Central memory CD8-positive, alpha-beta T cell (primary cell): ENCODE measurements at regions not wholly inside any gene's neighbourhood (a gene's known extent, or its start where the extent isn't known, plus 50 kb on each side); places are given as distances from the start of the nearest gene placed in this dataset.
A peak's percentile ranks its signal among the peaks of the same experiment; 100 is the strongest.

ENCODE experiments used
- ATAC-seq: fragments of 150-1000 bp; cut with Tn5 transposase; replicated peaks from 2 replicates; pipeline ENCODE4 v1.10.0; 2022; ENCODE audit warnings: mild to moderate bottlenecking, moderate FRiP score, moderate number of reproducible peaks; ENCODE audit not compliant: poor library complexity, severe bottlenecking; ENCODE audit errors: extremely low read depth
- DNase-seq, 2 donors: peaks; one replicate each; pipeline ENCODE4 v3.0.0; 2021; ENCODE audit warnings: low spot score in 2 of 2
- H3K27ac Mint-ChIP-seq: one replicate; pipeline ENCODE4 v1.8.0; 2022; ENCODE audit warnings: low read depth, mild to moderate bottlenecking, moderate library complexity, mixed read lengths
- H3K27me3 Mint-ChIP-seq: one replicate; pipeline ENCODE4 v1.8.0; 2022; ENCODE audit warnings: mixed read lengths
- H3K36me3 Mint-ChIP-seq: one replicate; pipeline ENCODE4 v1.8.0; 2022; ENCODE audit warnings: mild to moderate bottlenecking, moderate library complexity, mixed read lengths; ENCODE audit not compliant: insufficient read depth
- H3K4me1 Mint-ChIP-seq: one replicate; pipeline ENCODE4 v1.8.0; 2022; ENCODE audit warnings: mixed read lengths
- H3K4me3 Mint-ChIP-seq: one replicate; pipeline ENCODE4 v1.8.0; 2022; ENCODE audit warnings: mild to moderate bottlenecking, moderate library complexity, mixed read lengths
- H3K9me3 Mint-ChIP-seq: one replicate; pipeline ENCODE4 v1.8.0; 2022; ENCODE audit warnings: mixed read lengths

GRCh38 chr21:41689289-41689583 lies 77.6 kb downstream of the RIPK4 start:
- Mint-ChIP-seq H3K4me3 (no peak overlapping the region), H3K27me3 (peaks cover 42% of the 10 kb centered on the region)
- no peak for ATAC-seq

GRCh38 chr21:41687633-41688032 lies 79.2 kb downstream of the RIPK4 start:
- no peaks in the 10 kb centered on the region for H3K36me3 Mint-ChIP-seq
- no peaks in the 10 kb centered on the region for H3K9me3 Mint-ChIP-seq
- peaks cover 53% of the 10 kb centered on the region for H3K27me3 Mint-ChIP-seq
- no peak overlapping the region for H3K27ac Mint-ChIP-seq
- DNase-seq, result no peak
- no peak overlapping the region for H3K4me3 Mint-ChIP-seq
- H3K4me1 Mint-ChIP-seq, result no peaks in the 10 kb centered on the region
- no peak for ATAC-seq

More at GRCh38 chr21:41689289-41689583, 77.6 kb downstream of the RIPK4 start:
- no peaks in the 10 kb centered on the region for H3K9me3 Mint-ChIP-seq
- peak overlapping the region; percentile 38 for H3K27ac Mint-ChIP-seq
- DNase-seq, result no peak
- no peaks in the 10 kb centered on the region for H3K36me3 Mint-ChIP-seq
- no peaks in the 10 kb centered on the region for H3K4me1 Mint-ChIP-seq

GRCh38 chr21:41686664-41687063 lies 80.2 kb downstream of the RIPK4 start:
- H3K9me3 Mint-ChIP-seq, result no peaks in the 10 kb centered on the region
- no peaks in the 10 kb centered on the region for H3K36me3 Mint-ChIP-seq
- H3K27ac Mint-ChIP-seq, result no peak overlapping the region
- H3K27me3 Mint-ChIP-seq, result peaks cover 53% of the 10 kb centered on the region
- ATAC-seq (no peak), DNase-seq (no peak)
- no peak overlapping the region for H3K4me3 Mint-ChIP-seq
- no peaks in the 10 kb centered on the region for H3K4me1 Mint-ChIP-seq

GRCh38 chr21:41685511-41686149 lies 81.2 kb downstream of the RIPK4 start:
- Mint-ChIP-seq H3K4me1 (no peaks in the 10 kb centered on the region), H3K4me3 (no peak overlapping the region), H3K36me3 (no peaks in the 10 kb centered on the region), H3K27ac (no peak overlapping the region), H3K27me3 (peaks cover 56% of the 10 kb centered on the region), H3K9me3 (no peaks in the 10 kb centered on the region)
- DNase-seq (no peak), ATAC-seq (no peak)

- Mint-ChIP-seq H3K27ac (no peak overlapping the region), H3K9me3 (no peaks in the 10 kb centered on the region), H3K4me1 (no peaks in the 10 kb centered on the region), H3K27me3 (peaks cover 64% of the 10 kb centered on the region), H3K4me3 (no peak overlapping the region), H3K36me3 (no peaks in the 10 kb centered on the region)
- DNase-seq, result no peak
- ATAC-seq, result no peak
Measured at GRCh38 chr21:41684381-41685245, 82.2 kb downstream of the RIPK4 start.

GRCh38 chr21:41683815-41684214 lies 83.0 kb downstream of the RIPK4 start:
- Mint-ChIP-seq H3K27me3 (peaks cover 72% of the 10 kb centered on the region), H3K4me3 (no peak overlapping the region)

GRCh38 chr21:41682719-41683179 lies 84.1 kb downstream of the RIPK4 start:
- no peaks in the 10 kb centered on the region for H3K36me3 Mint-ChIP-seq
- ATAC-seq (no peak), DNase-seq (no peak)
- peaks cover 75% of the 10 kb centered on the region for H3K27me3 Mint-ChIP-seq
- no peak overlapping the region for H3K4me3 Mint-ChIP-seq
- no peaks in the 10 kb centered on the region for H3K4me1 Mint-ChIP-seq
- H3K9me3 Mint-ChIP-seq, result no peaks in the 10 kb centered on the region
- no peak overlapping the region for H3K27ac Mint-ChIP-seq

More at GRCh38 chr21:41683815-41684214, 83.0 kb downstream of the RIPK4 start:
- no peaks in the 10 kb centered on the region for H3K9me3 Mint-ChIP-seq
- no peak for ATAC-seq
- H3K27ac Mint-ChIP-seq, result no peak overlapping the region
- no peaks in the 10 kb centered on the region for H3K4me1 Mint-ChIP-seq
- DNase-seq, result no peak
- no peaks in the 10 kb centered on the region for H3K36me3 Mint-ChIP-seq

- DNase-seq, result no peak
- H3K4me1 Mint-ChIP-seq, result no peaks in the 10 kb centered on the region
- H3K4me3 Mint-ChIP-seq, result no peak overlapping the region
Measured at GRCh38 chr21:41681939-41682718, 84.7 kb downstream of the RIPK4 start.

GRCh38 chr21:41681348-41681801 lies 85.5 kb downstream of the RIPK4 start:
- Mint-ChIP-seq H3K27me3 (peaks cover 79% of the 10 kb centered on the region), H3K27ac (no peak overlapping the region), H3K4me3 (no peak overlapping the region), H3K4me1 (no peaks in the 10 kb centered on the region), H3K9me3 (no peaks in the 10 kb centered on the region), H3K36me3 (no peaks in the 10 kb centered on the region)
- DNase-seq (no peak), ATAC-seq (no peak)

More at GRCh38 chr21:41681939-41682718, 84.7 kb downstream of the RIPK4 start:
- Mint-ChIP-seq H3K9me3 (no peaks in the 10 kb centered on the region), H3K27ac (peak overlapping the region; percentile 49), H3K36me3 (no peaks in the 10 kb centered on the region), H3K27me3 (peaks cover 82% of the 10 kb centered on the region)
- no peak for ATAC-seq

- Mint-ChIP-seq H3K9me3 (no peaks in the 10 kb centered on the region), H3K4me3 (no peak overlapping the region), H3K27ac (no peak overlapping the region), H3K27me3 (peaks cover 72% of the 10 kb centered on the region), H3K36me3 (no peaks in the 10 kb centered on the region), H3K4me1 (no peaks in the 10 kb centered on the region)
- DNase-seq (no peak), ATAC-seq (no peak)
Measured at GRCh38 chr21:41680444-41681347, 86.2 kb downstream of the RIPK4 start.

- Mint-ChIP-seq H3K27ac (no peak overlapping the region), H3K9me3 (no peaks in the 10 kb centered on the region), H3K4me1 (no peaks in the 10 kb centered on the region), H3K36me3 (no peaks in the 10 kb centered on the region), H3K4me3 (no peak overlapping the region), H3K27me3 (peaks cover 59% of the 10 kb centered on the region)
- ATAC-seq (no peak), DNase-seq (no peak)
Measured at GRCh38 chr21:41678924-41679318, 87.9 kb downstream of the RIPK4 start.
